ENCODE measurements at regions not wholly inside any gene's neighbourhood (a gene's known extent, or its start where the extent isn't known, plus 50 kb on each side); places are given as distances from the start of the nearest gene placed in this dataset.

DNA sequence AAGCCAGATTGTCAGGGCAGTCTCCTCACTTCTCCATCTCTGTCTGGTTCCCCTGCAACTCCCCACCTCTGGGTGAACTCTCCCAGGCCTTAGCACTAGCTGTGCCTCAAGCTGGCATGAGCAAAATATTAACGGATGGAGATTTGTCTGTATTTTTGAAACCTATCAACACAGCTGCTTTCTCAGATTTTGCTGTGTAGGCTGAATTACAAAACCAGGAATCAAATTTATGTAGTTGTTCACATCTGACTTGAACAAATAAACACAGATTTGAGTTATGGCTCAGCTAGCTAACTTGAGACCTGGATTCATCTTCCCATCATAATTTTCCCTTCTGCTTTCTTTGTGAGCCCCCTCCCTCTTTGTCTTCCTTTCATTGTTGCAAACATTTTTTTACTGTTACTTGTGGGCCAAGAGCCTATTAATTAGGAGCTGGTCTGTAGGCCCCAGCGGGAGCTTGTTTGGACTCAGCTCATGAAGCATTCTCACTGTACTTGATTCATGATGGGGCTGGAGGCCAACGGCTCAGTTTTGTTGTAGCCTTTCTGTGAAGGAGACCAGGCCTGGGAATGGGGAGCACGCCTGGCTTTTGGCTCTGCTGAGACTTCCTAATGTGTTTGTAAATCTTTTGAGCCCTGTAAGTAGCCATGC lies 164.1 kb upstream of the GATA6 start:
- TF ChIP-seq, protein P1, sequence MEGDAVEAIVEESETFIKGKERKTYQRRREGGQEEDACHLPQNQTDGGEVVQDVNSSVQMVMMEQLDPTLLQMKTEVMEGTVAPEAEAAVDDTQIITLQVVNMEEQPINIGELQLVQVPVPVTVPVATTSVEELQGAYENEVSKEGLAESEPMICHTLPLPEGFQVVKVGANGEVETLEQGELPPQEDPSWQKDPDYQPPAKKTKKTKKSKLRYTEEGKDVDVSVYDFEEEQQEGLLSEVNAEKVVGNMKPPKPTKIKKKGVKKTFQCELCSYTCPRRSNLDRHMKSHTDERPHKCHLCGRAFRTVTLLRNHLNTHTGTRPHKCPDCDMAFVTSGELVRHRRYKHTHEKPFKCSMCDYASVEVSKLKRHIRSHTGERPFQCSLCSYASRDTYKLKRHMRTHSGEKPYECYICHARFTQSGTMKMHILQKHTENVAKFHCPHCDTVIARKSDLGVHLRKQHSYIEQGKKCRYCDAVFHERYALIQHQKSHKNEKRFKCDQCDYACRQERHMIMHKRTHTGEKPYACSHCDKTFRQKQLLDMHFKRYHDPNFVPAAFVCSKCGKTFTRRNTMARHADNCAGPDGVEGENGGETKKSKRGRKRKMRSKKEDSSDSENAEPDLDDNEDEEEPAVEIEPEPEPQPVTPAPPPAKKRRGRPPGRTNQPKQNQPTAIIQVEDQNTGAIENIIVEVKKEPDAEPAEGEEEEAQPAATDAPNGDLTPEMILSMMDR (IDR thresholded peaks at IDR 0.05; ENCODE audit: low read depth, low read length) = no peak
- H3K4me1 ChIP-seq = no peaks in the 10 kb centered on the region
- no peaks in the 10 kb centered on the region for H3K27me3 ChIP-seq
- no peaks in the 10 kb centered on the region for H3K36me3 ChIP-seq
- DNase-seq = no peak
- no peaks in the 10 kb centered on the region for H3K9me3 ChIP-seq
- H3K4me3 ChIP-seq (ENCODE audit: low read depth, low read length) = no peak overlapping the region

DNA sequence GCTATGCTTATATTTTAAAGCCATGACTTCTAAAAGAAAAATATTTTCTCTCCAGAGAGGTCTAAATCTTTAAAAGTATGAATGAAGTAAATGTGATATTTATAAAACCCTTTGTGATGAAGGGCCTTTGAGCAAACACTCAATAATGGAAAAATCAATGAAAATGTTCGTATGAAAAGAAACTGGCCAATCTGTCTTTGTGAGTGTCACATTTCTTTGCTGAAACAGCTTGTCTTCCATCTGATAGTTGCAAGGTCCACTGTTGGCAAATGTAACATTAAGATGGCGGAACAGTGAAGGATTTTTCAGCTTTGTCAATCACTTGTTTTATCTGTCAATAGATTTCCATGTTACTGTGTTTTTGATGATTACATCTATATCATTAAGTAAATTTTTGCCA lies 162.9 kb upstream of the GATA6 start:
- Histone ChIP-seq H3K9me3 (no peaks in the 10 kb centered on the region), H3K27me3 (no peaks in the 10 kb centered on the region), H3K36me3 (no peaks in the 10 kb centered on the region), H3K4me3 (ENCODE audit: low read depth, low read length) (no peak overlapping the region), H3K4me1 (no peaks in the 10 kb centered on the region)
- DNase-seq = no peak
- TF ChIP-seq, protein P1 (IDR thresholded peaks at IDR 0.05; ENCODE audit: low read depth, low read length) = no peak

DNA sequence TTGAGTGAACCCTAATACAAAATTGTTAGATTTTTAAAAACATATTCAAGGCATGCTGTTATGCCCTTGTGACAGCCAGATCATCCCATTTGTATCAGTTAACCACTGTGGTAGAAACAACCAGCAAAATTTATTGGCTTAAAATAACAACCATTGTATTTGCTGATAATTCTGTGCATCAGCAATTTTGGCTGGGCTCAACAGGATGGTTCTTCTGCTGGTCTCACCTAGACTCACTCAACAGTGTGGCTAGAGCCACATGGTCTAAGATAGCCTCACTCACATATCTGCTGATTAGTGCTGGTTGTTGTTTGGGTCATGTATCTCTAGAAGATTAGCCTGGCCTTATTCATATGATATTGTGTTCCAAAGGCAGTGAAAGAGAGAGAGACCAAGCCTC lies 160.1 kb upstream of the GATA6 start:
- TF ChIP-seq, protein P1 (IDR thresholded peaks at IDR 0.05; ENCODE audit: low read depth, low read length) = no peak
- H3K4me1 ChIP-seq = no peaks in the 10 kb centered on the region
- no peaks in the 10 kb centered on the region for H3K9me3 ChIP-seq
- H3K36me3 ChIP-seq = no peaks in the 10 kb centered on the region
- no peak overlapping the region for H3K4me3 ChIP-seq (ENCODE audit: low read depth, low read length)
- no peak for DNase-seq
- no peaks in the 10 kb centered on the region for H3K27me3 ChIP-seq

DNA sequence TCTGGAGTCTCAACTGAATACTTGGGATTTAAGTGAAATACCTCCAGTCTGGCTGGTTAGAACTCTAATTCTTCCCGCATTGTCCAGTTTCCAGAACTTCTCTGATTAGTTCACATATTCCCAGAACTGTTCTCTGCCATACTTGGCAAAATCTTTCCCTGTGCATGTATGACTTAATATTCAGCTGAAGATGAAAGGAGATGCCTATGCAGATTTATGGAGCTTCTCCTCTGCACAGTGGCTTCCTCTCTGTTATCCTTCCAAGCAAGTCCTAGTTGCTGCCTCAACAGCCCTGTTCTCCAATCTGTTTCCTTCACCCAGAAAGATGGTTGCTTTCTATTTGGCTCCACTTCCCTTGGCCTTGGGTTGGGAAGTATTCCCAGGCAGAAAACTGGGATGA lies 155.4 kb upstream of the GATA6 start:
- H3K4me3 ChIP-seq (ENCODE audit: low read depth, low read length) = no peak overlapping the region
- no peaks in the 10 kb centered on the region for H3K9me3 ChIP-seq
- H3K36me3 ChIP-seq = no peaks in the 10 kb centered on the region
- no peaks in the 10 kb centered on the region for H3K27me3 ChIP-seq
- no peak for DNase-seq
- no peaks in the 10 kb centered on the region for H3K4me1 ChIP-seq
- TF ChIP-seq, protein P1 (IDR thresholded peaks at IDR 0.05; ENCODE audit: low read depth, low read length) = no peak

DNA sequence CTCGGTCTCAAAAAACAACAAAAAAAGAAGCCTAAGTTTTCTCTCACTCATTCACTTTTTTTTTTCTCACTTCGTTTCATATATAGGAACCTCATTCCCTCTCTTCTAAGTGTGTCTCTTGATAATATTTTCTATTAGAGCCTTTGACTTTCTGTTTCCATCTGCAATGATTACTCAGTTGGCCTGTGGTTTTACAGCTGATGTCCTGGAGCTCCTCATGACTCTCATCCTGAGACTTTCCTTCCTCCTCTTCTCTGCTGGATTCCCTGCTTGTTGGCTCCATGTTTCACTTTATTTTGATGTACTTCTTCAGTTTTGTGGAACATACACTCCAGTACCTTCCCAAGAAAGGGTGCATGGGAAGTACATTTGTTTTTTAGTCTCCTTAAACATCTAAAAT lies 154.2 kb upstream of the GATA6 start:
- no peak for DNase-seq
- Histone ChIP-seq H3K9me3 (no peaks in the 10 kb centered on the region), H3K36me3 (no peaks in the 10 kb centered on the region), H3K27me3 (no peaks in the 10 kb centered on the region), H3K4me1 (no peaks in the 10 kb centered on the region), H3K4me3 (ENCODE audit: low read depth, low read length) (no peak overlapping the region)
- TF ChIP-seq, protein P1 (IDR thresholded peaks at IDR 0.05; ENCODE audit: low read depth, low read length) = no peak

DNA sequence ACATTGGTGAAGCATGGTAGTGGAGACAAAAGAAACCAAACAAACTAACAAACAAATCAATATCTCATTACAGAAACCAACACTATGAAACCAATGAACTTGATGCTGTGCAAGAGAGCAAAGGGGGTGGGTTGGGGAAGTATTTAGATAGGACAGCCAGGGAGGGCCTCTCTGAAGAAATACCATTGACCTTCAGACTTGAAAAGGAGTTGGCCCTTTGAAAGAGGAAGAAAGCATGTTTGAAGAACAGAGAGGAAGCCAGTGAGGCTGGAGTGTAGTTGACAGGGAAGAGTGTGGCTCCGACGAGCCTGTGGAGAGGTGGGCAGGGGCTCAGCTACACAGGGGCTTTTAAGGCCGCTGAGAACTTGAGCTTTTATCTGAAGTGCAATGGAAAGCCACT lies 151.0 kb upstream of the GATA6 start:
- DNase-seq = no peak

More for the DNA sequence above, 151.0 kb upstream of the GATA6 start:
- no peak overlapping the region for H3K4me3 ChIP-seq (ENCODE audit: low read depth, low read length)
- H3K36me3 ChIP-seq = no peaks in the 10 kb centered on the region
- H3K27me3 ChIP-seq = no peaks in the 10 kb centered on the region
- H3K4me1 ChIP-seq = no peaks in the 10 kb centered on the region
- H3K9me3 ChIP-seq = no peaks in the 10 kb centered on the region
- TF ChIP-seq, protein P1 (IDR thresholded peaks at IDR 0.05; ENCODE audit: low read depth, low read length) = no peak
